Fibroblast of pulmonary artery (primary cell): ENCODE measurements at regions not wholly inside any gene's neighbourhood (a gene's known extent, or its start where the extent isn't known, plus 50 kb on each side); places are given as distances from the start of the nearest gene placed in this dataset.
"Not testable (repeated sequence)": the region's sequence is repeated elsewhere in the genome, so short reads cannot be mapped to it uniquely, and the experiment has no call there.

Experiments used
- DNase-seq: peaks from one replicate; pipeline ENCODE4 v3.0.0-alpha.2; 2010; ENCODE audit warnings: low read depth
- H3K4me3 ChIP-seq: replicated peaks from 2 replicates; pipeline ENCODE4 v1.5.1; 2011; ENCODE audit warnings: low read depth, mild to moderate bottlenecking, control low read depth, low read length, moderate library complexity
- TF ChIP-seq, protein P1 (sequence below): IDR thresholded peaks from 2 replicates; pipeline ENCODE4 v1.5.1; 2011; ENCODE audit warnings: mild to moderate bottlenecking, control low read depth, low read length, inconsistent platforms; ENCODE audit errors: missing control alignments

DNA sequence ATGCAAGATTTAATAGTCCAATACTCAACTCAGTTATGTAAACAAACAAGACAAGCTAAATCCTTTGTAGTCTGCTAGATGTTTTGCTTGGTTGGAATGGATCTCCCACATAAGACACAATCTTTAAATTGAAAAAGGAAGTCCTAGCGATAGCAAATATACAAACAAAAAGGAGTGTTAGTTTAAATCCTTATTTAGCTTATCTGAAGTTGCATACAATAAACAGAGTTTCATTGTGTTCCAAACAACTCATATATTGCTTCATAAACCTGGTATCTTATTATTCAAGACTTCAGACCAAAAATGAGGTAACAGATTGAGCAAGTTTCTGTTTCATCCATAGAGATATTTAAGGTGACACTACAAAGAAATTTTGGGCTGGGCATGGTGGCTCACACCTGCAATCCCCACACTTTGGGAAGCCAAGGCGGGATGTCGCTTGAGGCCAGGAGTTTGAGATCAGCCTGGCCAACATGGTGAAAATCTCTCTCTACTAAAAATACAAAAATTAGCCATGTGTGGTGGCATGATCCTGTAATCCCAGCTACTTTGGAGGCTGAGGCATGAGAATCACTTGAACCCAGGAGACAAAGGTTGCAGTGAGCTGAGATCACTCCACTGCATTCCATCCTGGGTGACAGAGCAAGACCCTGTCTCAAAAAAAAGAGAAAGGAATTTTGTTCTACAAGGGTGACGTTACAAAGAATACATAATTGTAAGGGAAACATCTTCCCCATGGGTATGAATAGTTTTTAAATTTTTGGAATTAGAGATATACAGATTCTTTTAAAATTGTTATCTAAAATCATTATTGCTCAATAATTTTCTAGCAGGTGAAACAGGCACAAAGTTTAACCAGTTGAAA, 150.5 kb upstream of the L3MBTL4 start:
- DNase-seq, result no peak

DNA sequence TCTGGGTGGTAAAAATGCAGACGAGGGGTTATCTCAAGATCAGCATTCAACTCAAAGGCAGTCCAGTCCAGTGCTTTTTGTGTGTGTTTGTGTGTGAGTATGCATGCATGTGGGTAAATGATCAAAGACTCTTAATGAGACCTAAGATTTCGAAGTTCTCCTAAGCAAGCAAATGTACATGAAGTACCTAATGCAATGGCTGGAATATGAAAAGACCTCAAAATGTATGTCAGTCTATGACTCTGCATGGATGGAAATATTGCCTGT, 151.0 kb upstream of the L3MBTL4 start:
- no peak overlapping the region for H3K4me3 ChIP-seq
- no peak for DNase-seq
- TF ChIP-seq, protein P1, sequence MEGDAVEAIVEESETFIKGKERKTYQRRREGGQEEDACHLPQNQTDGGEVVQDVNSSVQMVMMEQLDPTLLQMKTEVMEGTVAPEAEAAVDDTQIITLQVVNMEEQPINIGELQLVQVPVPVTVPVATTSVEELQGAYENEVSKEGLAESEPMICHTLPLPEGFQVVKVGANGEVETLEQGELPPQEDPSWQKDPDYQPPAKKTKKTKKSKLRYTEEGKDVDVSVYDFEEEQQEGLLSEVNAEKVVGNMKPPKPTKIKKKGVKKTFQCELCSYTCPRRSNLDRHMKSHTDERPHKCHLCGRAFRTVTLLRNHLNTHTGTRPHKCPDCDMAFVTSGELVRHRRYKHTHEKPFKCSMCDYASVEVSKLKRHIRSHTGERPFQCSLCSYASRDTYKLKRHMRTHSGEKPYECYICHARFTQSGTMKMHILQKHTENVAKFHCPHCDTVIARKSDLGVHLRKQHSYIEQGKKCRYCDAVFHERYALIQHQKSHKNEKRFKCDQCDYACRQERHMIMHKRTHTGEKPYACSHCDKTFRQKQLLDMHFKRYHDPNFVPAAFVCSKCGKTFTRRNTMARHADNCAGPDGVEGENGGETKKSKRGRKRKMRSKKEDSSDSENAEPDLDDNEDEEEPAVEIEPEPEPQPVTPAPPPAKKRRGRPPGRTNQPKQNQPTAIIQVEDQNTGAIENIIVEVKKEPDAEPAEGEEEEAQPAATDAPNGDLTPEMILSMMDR, result no peak

More for the DNA sequence above, 150.5 kb upstream of the L3MBTL4 start:
- H3K4me3 ChIP-seq, result no peak overlapping the region
- TF ChIP-seq, protein P1, result no peak

DNA sequence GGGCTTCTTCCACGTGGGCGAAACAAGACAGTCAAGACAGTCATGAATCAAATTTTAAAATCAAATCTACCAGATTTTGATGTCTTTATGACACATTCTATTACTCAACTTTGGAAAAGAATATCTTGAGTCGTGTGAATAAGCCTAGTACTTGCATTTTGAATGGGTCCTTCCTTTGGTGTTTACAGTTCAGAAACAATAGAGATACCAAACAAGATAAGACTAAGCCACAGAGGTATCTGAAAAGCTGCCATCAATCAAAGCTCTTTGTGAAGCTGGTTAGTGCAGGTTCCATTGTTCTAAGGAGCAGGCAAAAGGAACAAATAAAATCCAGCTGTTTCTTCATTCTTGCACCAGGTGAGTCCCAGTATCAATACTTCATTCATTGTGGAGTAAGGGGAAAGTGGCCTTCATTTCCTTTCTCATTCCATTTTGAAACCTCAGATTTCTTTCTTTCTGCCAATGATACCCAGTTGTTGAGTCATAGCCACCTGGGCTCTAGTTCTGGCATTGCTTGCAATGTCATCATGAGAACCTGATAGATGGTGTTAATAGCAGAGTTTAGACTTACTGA, 151.7 kb upstream of the L3MBTL4 start:
- no peak overlapping the region for H3K4me3 ChIP-seq
- TF ChIP-seq, protein P1, result no peak
- DNase-seq, result no peak

DNA sequence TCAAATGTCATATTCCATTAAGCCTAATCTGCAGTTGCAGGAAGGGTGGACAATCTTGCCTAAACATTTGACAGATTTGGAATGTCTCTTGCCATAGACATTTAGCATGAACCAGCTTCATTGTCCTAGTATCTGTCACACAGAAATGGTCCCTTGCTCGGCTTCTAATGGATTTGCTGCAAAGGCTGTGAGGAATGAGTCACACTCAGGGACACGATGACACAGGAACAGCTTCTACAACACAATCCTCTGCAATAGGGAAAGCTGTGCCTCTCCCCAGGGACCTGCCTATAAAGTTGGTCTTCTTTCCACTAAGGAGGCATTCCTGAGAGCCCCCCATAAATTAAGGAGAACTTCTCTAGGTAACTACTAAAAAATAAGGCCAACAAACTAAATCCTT, 155.1 kb upstream of the L3MBTL4 start:
- no peak overlapping the region for H3K4me3 ChIP-seq
- DNase-seq, result no peak
- TF ChIP-seq, protein P1, result no peak

DNA sequence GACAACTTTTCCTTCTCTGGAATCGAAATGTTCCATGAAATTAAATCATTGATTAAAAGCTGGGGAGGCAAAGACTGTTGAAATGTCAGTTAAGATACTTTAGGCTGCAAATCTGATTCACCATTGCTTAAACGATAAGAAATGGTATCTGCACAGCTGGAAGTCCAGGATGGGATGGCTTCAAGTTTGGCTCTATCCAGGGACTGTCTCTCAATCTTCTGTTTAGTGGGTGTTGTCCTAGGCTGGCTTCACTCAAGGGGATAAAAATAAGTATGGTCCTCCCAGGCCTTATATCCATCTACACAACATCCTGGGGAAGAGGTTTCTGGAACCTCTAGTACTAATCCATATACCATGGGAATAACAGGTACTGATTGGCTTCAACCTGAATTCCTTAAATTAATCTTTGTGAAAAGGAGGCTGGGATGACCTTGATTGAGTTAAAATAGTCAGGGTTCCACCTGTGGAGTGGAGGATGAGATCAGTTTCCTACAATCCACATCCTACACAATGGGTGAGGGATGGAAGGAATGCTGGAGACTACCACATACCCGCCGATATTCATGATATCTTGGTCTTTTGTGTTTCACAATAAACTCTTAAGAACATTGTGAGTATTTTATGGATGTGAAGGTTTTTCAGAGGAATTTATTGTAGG, 156.0 kb upstream of the L3MBTL4 start:
- TF ChIP-seq, protein P1, result no peak
- no peak for DNase-seq
- no peak overlapping the region for H3K4me3 ChIP-seq

DNA sequence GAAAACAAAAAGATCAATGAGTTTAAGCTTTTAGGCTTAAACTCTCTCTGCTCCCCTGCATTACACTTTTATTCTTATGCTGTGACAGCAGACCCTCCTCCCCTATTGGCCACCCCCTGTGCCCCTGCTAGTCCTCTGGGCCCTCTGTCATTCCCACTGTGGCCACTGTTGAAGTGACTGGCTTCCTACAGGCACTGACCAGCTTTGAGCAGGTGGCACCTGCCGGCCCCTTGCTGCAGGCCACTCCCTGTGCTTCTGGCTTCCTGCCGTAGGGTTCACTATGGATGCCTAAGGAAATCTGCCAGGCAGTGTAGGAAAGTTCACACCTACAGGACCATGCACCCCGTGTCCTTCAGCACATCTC, 156.5 kb upstream of the L3MBTL4 start:
- no peak for DNase-seq
- TF ChIP-seq, protein P1, result no peak
- no peak overlapping the region for H3K4me3 ChIP-seq

DNA sequence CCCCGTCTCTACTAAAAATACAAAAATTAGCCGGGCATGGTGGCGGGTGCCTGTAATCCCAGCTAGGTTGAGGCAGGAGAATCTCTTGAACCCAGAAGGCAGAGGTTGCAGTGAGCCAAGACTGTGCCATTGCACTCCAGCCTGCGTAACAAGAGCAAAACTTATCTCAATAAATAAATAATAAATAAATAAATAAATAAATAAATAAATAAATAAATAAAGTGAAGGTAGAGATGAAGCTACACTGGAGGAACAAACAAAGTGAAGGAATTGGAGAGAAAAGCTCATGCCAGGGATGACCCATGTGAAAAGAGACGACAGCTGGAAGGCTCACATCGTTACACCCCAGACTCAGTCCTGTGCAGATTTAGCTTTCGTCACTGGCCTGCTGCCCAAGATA, 157.3 kb upstream of the ARHGAP28 start:
- H3K4me3 ChIP-seq, DNase-seq: not testable (repeated sequence)
